ENCODE measurements at regions not wholly inside any gene's neighbourhood (a gene's known extent, or its start where the extent isn't known, plus 50 kb on each side); places are given as distances from the start of the nearest gene placed in this dataset.
"Not testable (repeated sequence)": the region's sequence is repeated elsewhere in the genome, so short reads cannot be mapped to it uniquely, and the experiment has no call there.

DNA sequence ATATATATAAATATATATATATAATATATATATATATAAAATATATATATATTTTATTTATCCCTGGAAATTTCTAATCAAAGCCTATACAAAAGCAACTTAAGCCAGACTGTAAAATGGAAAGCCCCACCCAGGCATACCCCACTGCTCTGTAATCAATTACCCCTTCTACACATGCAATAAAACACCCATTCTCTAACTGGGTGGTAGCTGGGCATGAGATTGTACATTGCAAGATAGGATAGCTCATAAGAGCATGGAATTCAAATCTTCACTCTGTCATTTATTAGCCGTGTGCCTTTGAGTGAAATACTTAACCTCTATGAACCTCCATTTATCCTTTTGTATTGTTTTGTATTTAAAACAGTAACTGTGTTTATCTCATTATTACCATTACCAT is 405.3 kb upstream of the SLC30A5 start:
- Histone ChIP-seq H3K36me3 (ENCODE audit: control insufficient read depth, insufficient read depth, low read length) (no peaks in the 10 kb centered on the region), H3K27me3 (ENCODE audit: control insufficient read depth, insufficient read depth, low read length) (no peaks in the 10 kb centered on the region), H3K4me3 (ENCODE audit: low read depth, low read length) (no peak overlapping the region)
- FAIRE-seq (no peak), DNase-seq (ENCODE audit: low read depth) (no peak)
- TF ChIP-seq, protein P1, sequence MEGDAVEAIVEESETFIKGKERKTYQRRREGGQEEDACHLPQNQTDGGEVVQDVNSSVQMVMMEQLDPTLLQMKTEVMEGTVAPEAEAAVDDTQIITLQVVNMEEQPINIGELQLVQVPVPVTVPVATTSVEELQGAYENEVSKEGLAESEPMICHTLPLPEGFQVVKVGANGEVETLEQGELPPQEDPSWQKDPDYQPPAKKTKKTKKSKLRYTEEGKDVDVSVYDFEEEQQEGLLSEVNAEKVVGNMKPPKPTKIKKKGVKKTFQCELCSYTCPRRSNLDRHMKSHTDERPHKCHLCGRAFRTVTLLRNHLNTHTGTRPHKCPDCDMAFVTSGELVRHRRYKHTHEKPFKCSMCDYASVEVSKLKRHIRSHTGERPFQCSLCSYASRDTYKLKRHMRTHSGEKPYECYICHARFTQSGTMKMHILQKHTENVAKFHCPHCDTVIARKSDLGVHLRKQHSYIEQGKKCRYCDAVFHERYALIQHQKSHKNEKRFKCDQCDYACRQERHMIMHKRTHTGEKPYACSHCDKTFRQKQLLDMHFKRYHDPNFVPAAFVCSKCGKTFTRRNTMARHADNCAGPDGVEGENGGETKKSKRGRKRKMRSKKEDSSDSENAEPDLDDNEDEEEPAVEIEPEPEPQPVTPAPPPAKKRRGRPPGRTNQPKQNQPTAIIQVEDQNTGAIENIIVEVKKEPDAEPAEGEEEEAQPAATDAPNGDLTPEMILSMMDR (IDR thresholded peaks at IDR 0.05; ENCODE audit: insufficient read depth, low read length, severe bottlenecking) = no peak

DNA sequence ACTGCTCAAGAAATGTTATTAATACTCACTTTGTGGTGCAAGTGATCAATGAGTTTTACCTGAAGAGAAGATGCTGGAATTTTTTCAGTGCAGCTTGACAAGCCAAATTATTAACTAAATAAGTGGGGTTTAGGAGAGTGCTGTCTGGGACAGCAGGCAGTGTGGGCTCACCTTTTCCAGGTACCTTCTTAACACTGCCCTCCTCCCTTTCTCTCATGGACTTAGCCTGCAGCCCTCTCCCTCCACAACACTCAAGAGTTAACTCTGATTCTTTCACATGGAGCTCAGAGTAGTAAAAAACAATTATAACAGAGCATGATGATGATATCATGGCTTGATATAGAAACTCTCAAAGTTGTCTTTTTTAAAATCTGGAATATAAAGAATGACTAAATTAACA is 404.8 kb upstream of the SLC30A5 start:
- Histone ChIP-seq H3K4me3 (ENCODE audit: low read depth, low read length) (no peak overlapping the region), H3K36me3 (ENCODE audit: control insufficient read depth, insufficient read depth, low read length) (no peaks in the 10 kb centered on the region), H3K27me3 (ENCODE audit: control insufficient read depth, insufficient read depth, low read length) (no peaks in the 10 kb centered on the region)
- no peak for DNase-seq (ENCODE audit: low read depth)
- no peak for FAIRE-seq
- TF ChIP-seq, protein P1 (IDR thresholded peaks at IDR 0.05; ENCODE audit: insufficient read depth, low read length, severe bottlenecking) = no peak

DNA sequence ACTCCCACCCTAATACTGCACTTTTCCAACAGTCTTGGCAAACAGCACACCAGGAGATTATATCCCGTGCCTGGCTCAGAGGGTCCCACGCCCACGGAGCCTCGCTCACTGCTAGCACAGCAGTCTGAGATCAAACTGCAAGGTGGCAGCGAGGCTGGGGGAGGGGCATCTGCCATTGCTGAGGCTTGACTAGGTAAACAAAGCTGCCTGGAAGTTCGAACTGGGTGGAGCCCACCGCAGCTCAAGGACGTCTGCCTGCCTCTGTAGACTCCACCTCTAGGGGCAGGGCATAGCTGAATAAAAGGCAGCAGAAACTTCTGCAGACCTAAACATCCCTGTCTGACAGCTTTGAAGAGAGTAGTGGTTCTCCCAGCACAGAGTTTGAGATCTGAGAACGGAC is 401.9 kb upstream of the SLC30A5 start:
- H3K4me3 ChIP-seq (ENCODE audit: low read depth, low read length); H3K36me3 ChIP-seq (ENCODE audit: control insufficient read depth, insufficient read depth, low read length); DNase-seq (ENCODE audit: low read depth); FAIRE-seq; H3K27me3 ChIP-seq (ENCODE audit: control insufficient read depth, insufficient read depth, low read length): not testable (repeated sequence)

DNA sequence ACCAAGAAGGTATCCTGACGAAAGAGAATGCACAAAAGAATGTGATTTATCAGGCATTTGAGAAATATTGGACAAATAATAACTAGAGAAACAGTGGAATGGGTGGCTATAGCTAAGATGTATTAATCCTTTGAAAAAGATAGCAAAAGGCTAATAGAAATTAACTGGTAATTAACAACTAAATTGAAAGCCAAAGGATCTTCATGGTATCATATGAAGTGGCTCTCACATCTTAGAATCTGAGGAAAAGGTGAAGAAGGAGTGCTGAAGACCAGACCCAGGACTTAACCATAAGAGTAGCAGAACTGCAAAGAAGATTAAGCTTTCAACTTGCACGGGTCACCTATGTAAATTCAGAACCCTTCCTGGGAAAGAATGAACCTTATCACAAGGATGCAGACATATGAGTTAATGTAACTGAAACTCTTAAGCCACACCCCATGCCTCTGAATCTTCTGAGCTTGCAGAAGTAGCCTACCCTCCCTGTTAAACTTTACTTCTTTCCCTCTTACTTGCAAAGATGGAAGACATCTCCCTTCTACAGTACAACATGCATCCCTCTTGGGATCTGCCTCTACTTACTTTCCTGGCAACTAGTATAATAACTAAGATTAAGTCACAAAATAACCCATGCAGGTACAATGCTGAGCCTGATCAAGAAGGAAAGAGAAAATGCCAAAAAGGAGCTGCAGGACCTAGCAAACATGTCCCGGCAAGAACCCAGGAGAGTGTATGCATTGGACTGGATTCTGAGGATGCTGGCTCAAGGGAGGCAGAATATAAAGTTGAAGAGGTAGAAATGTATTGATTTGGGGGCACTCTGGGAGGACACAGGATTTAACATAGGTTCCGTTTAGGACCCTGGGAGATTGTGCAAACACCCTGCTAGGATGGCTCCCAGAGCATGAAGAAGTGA is 395.5 kb upstream of the SLC30A5 start:
- FAIRE-seq = no peak
- no peak overlapping the region for H3K4me3 ChIP-seq (ENCODE audit: low read depth, low read length)
- H3K36me3 ChIP-seq (ENCODE audit: control insufficient read depth, insufficient read depth, low read length) = no peaks in the 10 kb centered on the region
- DNase-seq (ENCODE audit: low read depth) = no peak
- TF ChIP-seq, protein P1 (IDR thresholded peaks at IDR 0.05; ENCODE audit: insufficient read depth, low read length, severe bottlenecking) = no peak
- H3K27me3 ChIP-seq (ENCODE audit: control insufficient read depth, insufficient read depth, low read length) = no peaks in the 10 kb centered on the region

DNA sequence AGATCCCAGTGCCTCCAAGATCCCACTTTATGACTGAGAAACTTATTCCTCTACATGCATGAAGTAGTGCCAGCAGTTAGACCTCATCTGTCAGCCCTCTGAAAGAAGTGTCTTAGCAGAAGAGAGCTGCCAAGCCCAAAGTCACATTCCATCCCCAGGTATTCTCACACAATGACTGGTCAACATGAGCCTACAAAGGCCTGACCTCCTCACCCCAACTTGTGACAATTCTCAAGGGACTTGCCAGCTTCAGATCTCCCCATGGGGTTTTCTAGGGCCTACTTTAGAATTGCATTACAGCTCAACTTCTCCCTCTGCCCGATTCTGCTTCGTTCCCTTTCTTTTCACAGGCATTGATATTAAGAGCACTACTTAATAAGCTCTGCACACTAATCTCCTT is 393.8 kb upstream of the SLC30A5 start:
- FAIRE-seq (no peak), DNase-seq (ENCODE audit: low read depth) (no peak)
- Histone ChIP-seq H3K27me3 (ENCODE audit: control insufficient read depth, insufficient read depth, low read length) (no peaks in the 10 kb centered on the region), H3K4me3 (ENCODE audit: low read depth, low read length) (no peak overlapping the region), H3K36me3 (ENCODE audit: control insufficient read depth, insufficient read depth, low read length) (no peaks in the 10 kb centered on the region)
- TF ChIP-seq, protein P1 (IDR thresholded peaks at IDR 0.05; ENCODE audit: insufficient read depth, low read length, severe bottlenecking) = no peak

DNA sequence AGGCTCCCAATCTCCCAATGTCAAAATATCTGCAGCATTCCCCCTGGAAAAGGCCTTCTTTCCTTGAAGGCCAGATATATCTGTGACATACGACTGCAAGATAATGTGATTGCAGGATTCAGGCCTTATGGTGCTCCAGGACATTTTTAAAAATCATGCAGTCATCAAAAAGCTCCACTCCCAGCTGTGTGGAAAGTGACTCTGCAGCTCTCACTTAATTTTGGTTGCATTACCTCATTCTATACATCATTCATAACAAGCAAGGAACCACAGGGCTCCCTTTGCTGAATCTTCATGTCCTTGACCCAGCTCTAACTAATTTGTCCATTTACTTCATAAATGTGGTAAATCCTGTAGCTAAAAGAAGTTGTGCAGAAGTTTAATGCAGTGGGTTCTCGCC is 386.2 kb upstream of the SLC30A5 start:
- TF ChIP-seq, protein P1 (IDR thresholded peaks at IDR 0.05; ENCODE audit: insufficient read depth, low read length, severe bottlenecking) = no peak
- Histone ChIP-seq H3K4me3 (ENCODE audit: low read depth, low read length) (no peak overlapping the region), H3K27me3 (ENCODE audit: control insufficient read depth, insufficient read depth, low read length) (no peaks in the 10 kb centered on the region), H3K36me3 (ENCODE audit: control insufficient read depth, insufficient read depth, low read length) (no peaks in the 10 kb centered on the region)
- DNase-seq (ENCODE audit: low read depth) (no peak), FAIRE-seq (no peak)

Measured in bronchial epithelial cell (primary cell).